RCC 7860 (cell line): ENCODE measurements at regions not wholly inside any gene's neighbourhood (a gene's known extent, or its start where the extent isn't known, plus 50 kb on each side); places are given as distances from the start of the nearest gene placed in this dataset.
"Not testable (repeated sequence)": the region's sequence is repeated elsewhere in the genome, so short reads cannot be mapped to it uniquely, and the experiment has no call there.

Experiments used
- DNase-seq: peaks from one replicate; pipeline ENCODE4 v3.0.0-alpha.2; 2015; ENCODE audit warnings: low spot score
- FAIRE-seq: peaks from 2 replicates; lab custom pipeline; 2012; peaks lifted over from hg19 to GRCh38; lab: Jason Lieb, UNC

DNA sequence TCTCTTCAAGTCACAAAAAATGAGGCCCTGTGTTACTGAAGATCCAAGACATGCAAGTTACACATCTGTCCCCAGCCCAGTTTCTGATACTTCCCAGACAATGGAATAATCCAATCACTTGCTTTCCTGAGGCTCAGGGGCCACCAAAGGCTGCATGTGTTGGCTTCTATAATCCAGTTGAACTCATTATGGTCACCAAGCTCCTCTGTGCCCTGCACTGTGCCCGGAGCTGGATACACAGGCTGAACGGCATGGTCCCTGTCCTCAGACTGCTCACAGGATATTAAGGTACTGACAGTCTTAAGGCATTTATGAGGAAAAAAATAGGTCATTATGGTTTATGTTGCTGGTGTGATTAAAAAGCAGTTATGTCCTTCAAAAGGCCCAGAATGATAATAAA lies 117.0 kb upstream of the SYT6 start:
- DNase-seq (no peak), FAIRE-seq (no peak)

DNA sequence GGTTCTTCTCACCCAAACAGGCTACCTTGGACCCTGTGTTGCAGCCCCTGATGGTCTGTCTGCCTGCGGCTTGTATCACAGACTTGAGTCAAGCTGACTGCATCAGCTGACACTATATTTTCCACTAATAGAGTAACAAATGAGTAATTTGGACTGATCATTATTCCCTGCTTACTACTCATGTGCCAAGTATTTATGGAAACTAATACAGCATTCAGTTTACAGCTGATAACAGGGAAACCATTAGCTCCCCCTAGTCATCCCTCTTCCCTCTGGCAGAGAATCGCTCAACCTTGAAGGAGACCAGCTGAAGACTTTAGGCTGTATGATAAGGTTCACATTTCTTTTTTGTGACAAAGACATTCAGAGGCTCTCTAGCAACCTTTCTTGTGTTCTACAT lies 116.6 kb upstream of the SYT6 start:
- FAIRE-seq = no peak
- DNase-seq = no peak

DNA sequence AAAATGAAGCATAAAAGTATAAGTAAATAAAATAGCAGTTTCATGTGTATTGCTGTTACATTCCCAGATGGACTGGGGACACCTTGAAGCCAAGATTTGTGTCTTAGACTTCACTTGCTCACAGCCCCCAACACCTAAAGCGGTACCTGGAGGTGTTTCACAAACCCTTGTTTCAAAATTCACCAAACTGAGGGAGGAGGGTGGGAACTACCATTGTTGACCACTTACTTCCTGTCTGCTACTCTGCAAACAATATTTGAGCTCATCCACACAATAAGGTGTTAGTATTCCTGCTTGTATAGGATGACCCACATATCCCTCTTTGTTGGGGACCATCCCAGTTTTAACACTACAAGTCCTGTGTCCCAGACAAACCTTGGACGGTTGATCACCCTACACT lies 115.9 kb upstream of the SYT6 start:
- DNase-seq (no peak), FAIRE-seq (no peak)

DNA sequence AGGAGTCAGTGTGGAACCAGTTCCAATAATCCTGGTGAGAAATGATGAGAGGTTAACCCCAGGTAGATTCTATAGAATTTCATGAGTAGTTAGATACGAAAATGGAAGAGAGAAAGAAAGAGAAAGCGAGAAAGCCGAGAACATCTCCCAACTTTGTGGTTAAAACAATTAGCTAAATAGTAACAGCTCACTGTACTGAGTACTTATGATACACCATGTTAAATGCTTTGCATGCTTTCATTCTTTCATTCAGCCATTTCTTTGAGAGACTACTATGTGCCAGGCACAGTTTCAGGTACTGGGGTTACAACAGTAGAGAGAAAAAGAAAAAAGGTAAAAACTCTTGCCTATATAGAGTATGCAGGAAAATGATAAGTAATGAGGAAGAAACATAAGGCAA lies 109.7 kb upstream of the SYT6 start:
- no peak for FAIRE-seq
- no peak for DNase-seq

DNA sequence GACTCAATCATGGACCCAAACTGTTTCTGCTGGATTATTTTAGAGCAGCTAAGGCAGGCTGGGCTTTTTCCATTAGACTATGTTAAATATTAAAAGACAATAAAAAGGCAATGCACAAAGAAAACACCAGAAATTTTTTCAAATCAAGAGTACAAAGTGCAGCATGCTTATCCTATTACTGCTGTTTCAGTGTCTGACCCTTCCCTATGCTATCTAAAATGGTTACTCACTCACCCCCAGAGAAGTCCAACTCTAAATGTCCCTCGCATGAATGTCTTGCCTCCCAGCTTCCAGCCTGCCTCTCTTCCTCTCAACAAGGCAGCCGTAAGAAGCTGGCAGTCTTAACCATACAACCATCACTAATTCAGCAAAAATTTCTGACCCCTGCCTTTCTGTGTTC lies 108.7 kb upstream of the SYT6 start:
- no peak for DNase-seq
- FAIRE-seq = no peak

DNA sequence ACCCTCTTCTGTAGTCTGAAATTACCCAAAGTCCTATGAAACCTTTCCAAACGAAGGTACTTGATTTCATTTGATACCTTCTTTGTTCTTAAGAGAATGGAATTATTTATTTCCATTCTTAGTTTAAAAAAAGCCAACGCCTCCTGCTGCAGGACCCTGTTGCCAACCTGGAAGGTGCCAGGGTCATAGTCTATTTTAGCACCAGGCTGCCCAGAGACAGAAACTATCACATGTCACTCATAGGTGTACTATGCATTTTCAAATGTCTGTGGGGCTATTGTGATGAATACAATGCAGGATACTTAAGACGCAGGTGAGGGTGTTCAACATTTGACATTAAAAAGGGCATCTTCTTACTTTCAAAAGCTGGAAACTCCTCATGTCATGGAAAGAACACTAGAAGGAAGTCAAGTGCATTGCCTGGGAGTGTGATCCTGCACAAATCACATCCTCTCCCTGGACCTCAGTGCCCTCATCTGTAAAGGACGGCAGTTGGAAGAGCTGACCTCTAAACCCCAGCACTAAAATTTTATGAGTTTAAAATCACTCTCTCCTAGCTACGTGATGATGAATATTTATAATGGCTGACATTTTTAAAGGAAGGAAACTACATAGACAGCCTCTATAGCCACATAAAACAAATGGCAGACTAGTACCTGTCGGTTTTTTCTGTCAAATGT lies 107.3 kb upstream of the SYT6 start:
- no peak for DNase-seq
- no peak for FAIRE-seq

DNA sequence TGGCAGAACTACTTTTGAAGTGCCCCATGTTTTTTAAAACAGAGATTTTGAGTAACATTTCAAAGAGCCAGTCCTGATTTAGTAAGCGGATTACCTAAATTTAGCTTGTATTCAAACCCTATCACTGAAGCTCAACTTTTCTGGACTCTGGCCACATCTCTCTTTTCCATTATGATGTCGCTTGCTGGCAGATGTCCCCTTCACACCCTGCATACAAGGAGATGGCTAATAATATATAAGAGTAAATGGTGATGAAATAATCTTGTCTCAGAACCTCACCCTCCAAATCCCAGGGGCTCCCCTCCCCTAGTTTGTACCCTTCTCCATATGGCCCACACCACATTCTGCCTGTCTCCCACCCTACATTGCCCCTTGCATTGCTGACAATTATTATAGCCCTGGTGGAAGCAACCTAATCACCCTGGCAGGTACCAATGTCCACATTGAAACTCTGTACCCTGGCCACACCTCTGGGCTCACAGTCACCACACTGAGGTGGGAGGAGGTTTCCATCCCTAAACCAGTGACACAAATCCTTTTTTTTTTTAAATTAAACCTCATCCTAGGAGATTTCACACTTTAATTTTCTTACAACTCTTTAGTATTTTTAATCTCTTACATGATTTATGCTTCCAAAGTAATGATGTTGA lies 106.0 kb upstream of the SYT6 start:
- DNase-seq (no peak), FAIRE-seq (no peak)

DNA sequence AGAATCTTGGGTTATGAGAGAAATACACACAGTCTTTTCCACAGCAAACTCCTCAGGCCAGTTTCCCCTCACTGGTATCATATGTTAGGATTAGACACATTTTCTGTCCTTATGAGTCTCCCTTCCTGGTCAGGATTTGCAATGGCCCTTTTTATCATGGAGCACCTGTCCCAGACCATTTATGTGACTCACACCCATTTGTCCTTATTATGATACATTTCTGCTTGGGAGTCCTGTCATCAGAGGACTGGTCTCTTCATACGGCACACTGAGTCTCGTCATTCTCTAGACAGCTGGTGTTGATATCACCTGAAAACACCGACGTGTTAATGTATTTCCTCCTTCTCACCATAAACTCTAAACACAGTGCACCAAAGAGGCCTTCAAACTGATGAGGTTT lies 105.0 kb upstream of the SYT6 start:
- DNase-seq (no peak), FAIRE-seq (no peak)

DNA sequence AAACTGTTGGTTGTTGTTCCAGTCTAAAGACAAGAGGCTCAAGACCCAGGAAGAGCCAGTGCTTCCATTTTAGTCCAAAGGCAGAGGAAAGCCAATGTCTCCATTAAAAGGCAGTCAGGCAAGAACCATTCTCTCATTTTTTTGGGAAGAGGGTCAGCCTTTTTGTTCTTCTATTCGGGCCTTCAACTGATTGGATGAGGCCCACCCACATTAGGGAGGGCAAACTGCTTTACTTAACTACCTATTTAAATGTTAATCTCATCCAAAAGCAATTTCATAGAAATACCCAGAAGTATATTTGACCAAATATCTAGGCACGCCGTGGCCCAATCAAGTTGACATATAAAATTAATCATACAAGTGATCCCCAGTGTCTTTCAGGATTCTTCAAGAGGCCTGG lies 104.4 kb upstream of the SYT6 start:
- FAIRE-seq (no peak), DNase-seq (no peak)

DNA sequence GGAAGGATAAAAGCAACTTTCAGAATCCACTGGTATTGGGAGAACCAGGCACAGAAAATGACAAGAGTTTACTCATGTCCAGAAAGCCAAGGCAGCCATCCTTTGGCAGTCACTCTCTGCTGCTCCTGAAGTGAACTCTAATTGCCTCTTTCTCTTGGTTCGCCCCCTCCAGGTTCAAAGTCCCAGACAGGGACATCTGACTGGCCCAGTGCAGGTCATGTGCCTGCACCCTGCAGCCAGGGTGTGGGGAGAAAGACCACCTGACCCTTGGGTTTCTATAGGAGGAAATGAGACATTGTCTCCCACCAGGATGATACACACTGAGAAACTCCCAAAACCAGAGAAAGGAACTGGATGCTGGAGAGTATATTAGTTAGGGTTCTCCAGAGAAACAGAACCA lies 103.9 kb upstream of the SYT6 start:
- no peak for FAIRE-seq
- DNase-seq = no peak

DNA sequence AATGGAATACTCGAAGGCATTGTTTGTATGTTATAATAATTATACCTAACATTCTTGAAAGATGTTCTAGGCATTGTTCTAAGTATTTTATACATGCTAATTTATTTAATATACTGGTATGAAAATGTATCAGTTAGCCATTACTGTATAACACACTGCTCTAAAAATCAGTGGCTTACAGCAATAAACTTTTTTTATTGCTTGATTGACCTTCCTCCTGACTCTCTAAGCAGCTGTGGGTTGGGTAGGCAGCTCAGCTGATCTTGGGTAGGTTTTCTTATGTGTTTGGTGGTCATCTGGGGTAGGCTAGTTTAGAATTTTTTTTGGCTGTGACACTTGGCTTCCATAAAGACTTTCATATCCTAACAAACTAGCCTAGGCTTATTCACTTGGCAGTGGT lies 100.2 kb upstream of the SYT6 start:
- FAIRE-seq (no peak), DNase-seq (no peak)

DNA sequence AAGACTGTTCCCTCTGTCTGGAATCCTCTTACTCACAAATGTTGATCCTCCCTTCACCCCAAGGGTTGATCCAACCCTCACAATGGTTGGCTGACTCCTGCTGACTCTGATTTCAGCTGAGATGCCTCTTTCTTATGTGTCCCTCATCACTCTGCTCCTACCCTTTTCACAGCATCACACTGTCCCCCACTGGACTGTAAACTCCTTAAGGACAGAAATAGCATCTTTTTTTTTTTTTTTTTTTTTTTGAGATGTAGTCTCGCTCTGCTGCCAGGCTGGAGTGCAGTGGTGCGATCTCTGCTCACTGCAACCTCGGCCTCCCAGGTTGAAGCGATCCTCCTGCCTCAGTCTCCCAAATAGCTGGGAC lies 97.9 kb upstream of the SYT6 start:
- no peak for DNase-seq
- FAIRE-seq = no peak

DNA sequence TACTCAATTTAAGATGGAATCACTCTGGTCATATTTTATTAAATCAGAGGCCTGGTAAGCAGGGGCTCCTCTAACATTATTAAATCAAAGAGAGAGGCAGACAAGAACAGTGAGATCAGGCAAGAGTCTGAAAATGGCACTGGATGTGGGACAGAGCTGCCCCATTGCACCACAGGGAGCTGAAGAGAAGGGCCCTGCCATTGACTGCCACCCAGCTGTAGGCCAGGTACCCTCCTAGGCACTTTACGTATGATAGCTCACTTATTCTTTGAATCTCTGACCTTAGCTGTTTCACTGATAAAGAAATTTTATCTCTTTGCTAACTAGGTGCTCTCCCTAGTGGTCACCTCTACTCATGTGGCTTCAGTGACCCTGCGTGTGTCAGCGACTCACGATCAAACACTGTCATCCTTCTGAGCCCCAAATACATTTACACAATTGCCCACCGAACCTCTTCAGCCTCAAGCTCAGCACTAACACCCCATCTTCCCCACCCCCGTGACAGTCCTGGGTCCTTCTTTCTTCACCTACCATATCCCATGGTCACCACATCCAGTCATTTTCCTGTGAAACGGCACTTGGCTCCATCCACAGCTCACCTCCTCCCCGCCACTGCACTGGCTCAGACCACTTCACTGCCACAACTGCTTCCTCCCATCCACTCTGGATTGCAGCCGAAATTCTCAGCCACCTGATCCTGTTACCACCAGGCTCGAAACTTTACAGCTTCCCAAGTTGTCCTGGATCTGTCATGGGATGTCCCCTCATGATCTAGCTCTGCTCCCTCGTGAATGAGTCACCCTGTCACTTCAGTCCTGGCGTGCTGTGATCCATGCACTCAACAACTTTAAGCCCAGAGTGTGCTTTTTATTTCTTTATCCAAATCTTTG lies 97.3 kb upstream of the SYT6 start:
- DNase-seq (no peak), FAIRE-seq (no peak)

DNA sequence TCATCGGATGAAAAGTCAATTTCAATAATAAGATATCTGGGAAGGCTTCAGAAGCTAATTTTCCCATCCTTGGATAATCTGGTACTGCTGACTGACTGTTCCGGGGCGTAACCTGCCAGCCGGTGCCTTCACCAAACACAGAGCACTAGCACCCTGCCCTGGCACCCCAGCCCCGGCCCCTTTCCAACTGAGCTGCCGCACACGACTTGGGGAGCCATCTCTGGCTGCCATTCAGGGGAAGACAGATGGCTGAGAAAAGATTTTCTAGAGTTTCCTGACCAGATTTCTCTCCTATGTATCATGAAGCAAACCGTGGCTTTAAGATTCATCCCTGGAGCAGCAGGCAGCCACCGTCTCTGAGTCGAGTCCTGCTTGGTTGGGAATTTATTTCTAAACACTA lies 96.0 kb upstream of the SYT6 start:
- no peak for FAIRE-seq
- no peak for DNase-seq

DNA sequence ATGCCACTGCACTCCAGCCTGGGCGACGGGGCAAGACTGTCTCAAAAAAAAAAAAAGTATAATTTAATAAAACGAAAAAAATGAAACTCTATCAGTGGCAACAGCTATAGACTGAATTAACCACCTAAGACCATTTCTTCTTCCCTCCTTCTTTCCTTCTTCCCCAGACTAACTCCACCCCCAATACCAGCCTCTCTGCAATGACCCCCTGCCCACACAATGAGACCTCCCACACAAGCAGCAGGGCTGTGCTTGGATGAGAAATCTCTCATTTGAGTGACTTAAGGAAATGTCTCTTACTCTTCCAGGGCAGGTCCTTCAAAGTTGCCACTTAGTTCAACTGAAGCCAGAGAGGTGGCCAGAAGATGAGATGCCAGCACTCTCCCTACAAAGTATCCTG lies 94.5 kb upstream of the SYT6 start:
- DNase-seq (no peak), FAIRE-seq (no peak)

DNA sequence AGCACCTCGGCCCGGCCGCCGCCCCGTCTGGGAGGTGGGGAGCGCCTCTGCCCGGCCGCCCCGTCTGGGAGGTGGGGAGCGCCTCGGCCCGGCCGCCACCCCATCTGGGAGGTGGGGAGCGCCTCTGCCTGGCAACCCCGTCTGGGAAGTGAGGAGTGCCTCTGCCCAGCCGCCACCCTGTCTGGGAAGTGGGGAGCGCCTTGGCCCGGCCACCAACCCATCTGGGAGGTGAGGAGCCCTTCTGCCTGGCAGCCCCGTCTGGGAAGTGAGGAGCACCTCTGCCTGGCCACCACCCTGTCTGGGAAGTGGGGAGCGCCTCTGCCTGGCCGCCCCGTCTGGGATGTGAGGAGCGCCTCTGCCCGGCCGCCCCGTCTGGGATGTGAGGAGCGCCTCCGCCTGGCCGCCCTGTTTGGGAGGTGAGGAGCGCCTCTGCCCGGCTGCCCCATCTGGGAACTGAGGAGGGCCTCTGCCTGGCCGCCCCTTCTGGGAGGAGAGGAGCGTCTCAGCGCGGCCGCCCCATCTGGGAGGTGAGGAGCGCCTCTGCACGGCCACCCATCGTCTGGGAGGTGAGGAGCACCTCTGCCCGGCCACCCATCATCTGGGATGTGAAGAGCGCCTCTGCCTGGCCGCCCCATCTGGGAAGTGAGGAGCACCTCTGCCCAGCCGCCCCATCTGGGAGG lies 89.0 kb upstream of the SYT6 start:
- not testable (repeated sequence) for DNase-seq, FAIRE-seq

DNA sequence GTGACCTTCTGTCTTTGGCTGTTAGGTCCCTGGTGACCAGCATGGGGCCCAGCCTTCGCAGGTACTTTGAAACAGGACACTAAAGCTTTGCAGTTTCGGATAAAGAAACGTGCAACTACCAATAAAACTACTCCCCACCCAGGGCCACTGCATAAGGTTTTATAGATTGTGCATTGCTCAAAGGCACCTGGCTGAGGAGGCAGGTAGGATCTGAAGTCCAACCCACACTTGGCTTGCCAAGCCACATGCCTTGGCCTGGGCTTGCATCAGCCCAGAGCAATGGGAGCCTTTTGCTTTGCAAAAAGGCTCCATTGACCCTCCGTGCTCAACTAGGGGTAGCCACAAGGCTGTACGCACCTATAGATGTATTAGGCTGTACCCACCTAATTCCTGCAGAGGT lies 84.4 kb upstream of the SYT6 start:
- FAIRE-seq (no peak), DNase-seq (no peak)

DNA sequence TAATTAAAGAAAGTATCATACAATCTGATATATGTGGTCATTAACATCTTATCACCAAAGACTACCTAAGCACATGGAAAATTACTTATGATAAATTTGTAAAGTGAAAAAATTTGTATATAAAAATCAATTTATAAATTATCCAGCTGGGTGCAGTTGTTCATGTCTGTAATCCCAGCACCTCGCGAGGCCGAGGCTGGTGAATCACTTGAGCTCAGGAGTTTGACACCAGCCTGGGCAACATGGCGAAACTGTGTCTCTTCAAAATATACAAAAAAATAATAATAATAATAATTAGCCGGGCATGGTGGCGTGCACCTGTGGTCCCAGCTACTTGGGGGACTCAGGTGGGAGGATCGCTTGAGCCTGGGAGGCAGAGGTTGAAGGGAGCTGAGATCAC lies 82.8 kb upstream of the SYT6 start:
- FAIRE-seq (no peak), DNase-seq (no peak)

DNA sequence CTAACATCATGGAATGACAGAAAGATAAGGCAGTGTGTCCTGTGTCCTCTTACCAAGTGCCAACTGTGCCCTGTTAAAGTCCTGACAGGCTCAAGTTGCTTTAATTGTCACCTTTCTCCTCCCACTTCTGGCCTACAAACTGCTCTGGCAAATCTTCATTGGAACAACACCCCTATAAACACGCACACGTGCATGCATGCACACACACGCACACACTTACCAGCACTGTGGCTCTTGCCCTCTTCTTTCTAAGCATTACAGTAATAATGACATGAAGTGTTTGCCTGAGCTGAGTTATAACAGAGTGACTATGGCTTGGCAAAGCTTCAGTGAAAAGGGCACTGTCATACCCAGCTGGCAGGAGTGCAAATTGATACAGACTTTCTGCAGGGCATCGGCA lies 82.3 kb upstream of the SYT6 start:
- no peak for DNase-seq
- no peak for FAIRE-seq

DNA sequence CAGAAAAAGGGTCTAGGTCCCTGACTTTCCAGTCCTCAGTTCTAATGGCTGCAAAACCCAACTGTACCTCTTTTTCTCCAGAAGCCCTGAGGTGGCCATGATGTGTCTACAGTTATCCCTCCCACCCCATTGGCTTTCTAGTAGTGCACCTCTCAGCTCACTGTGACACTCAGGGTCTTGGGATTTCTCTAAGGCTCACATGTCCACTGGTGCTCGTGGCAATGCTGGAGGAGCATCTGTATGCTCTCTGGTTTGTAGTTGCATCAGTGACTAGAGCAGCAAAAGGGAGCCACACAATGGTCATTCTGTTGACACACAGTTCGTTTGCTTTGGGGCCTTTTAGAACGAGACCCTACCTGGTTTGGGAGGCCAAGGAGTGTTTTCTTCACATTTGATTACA lies 81.6 kb upstream of the SYT6 start:
- FAIRE-seq = no peak
- no peak for DNase-seq

DNA sequence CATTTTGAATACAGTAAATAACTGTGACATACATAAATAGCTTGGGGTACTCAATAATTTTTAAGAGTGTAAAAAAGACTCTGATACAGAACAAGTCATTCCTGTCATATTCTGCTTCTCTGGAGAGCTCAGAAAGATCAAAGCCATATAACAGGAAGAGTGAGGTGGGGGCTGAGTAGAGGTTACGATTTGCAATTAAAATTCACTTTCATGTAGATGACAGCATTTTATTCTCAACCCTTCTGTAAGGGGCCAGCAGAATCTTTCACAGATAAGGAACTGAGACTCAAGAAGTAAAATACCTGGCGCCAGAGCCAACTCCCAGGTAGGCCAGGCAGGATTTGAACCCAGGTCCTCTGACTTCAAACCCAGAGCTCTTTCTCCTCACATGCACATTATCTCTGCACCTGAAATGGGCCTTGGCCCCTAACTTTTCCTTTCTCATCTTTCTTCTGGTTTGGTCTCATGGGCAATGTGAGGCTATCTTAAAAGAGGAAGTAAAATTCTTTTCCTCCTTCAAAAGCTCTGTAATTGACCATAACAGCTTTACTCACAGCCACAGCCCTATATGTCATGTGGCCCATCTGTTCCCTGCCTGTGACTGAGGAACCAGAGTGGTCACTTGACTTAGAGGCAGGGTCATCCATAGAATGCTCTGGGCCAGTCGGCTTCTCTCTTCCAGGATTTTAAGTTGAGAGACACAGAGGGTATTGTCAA lies 80.9 kb upstream of the SYT6 start:
- no peak for DNase-seq
- FAIRE-seq = no peak
